ENCODE measurements at regions not wholly inside any gene's neighbourhood (a gene's known extent, or its start where the extent isn't known, plus 50 kb on each side); places are given as distances from the start of the nearest gene placed in this dataset.

DNA sequence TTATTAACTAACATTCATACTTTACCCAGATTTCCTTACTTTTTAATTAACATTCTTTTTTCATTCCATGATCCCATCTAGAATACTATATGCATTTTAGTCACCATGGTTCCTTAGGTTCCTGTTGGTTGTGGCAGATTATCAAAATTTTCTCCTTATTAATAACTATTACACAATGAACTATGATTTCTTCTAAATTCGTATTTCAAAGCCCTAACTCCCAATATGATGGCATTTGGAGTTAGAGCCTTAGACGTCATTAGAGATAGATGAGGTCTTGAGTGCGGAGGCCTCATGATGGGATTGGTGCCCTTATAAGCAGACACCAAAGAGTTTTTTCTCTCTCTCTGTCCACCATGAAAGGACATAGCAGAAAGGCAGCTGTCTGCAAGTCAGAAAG, 485.4 kb downstream of the TLR4 start:
- DNase-seq (ENCODE audit: low read depth): no peak

DNA sequence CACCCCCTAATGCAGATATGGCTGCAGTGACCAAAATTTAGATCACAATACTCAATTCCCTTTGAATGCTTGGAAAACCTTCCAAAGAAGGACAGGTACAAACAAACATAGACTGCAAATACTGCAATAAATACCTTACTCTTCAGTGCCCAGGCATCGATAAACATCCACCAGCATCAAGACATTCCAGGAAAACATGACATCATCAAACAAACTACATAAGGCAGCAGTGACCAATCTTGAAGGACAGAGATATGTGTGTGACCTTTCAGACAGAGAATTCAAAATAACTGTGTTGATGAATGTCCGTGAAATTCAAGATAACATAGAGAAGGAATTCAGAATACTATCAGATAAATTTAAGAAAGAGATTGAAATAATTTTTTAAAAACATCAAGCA, 488.6 kb downstream of the TLR4 start:
- no peak for DNase-seq (ENCODE audit: low read depth)

DNA sequence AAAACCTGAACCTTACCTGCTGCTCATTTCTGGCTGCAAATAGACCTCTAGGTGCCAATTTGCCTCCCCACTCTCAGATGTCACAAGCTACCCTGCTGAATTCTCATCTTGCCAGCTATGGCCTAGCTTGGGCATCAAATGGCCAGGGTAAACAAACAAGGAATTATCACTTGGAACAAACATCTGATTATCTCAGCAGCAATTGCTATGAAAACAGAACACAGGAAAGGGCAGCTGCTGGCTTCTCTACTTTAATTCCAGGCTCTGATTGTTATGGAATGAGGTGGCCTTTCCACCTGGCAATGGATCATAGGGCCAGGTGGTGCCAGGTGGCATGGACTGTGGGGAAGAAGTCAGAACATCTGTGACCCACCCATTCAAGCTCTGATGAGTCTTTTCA, 505.1 kb downstream of the TLR4 start:
- no peak for DNase-seq (ENCODE audit: low read depth)

- no peak for DNase-seq (ENCODE audit: low read depth)
Measured at GRCh38 chr9:118215549-118215948, 511.3 kb downstream of the TLR4 start.

DNA sequence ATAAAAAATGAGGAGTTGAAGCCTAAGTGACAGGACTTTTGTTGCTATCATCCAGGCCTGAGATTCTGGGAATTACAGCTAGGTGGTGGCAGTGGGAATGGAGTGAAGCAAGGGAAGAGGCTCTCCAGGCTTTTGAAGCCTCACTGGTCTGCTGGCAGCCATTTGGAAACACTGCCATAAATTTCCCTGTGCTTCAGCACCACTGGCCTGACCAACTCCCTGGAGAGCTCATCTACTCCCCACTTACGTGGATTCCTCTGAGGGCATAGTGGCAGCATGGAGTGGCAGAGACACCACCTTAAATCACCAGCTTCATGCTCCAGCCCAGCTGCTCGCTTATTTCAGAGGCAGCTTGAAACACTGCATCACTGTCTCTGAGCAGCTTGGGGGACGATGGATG, 518.2 kb downstream of the TLR4 start:
- no peak for DNase-seq (ENCODE audit: low read depth)

GRCh38 chr9:118223111-118223510, 518.9 kb downstream of the TLR4 start:
- DNase-seq (ENCODE audit: low read depth): no peak

DNA sequence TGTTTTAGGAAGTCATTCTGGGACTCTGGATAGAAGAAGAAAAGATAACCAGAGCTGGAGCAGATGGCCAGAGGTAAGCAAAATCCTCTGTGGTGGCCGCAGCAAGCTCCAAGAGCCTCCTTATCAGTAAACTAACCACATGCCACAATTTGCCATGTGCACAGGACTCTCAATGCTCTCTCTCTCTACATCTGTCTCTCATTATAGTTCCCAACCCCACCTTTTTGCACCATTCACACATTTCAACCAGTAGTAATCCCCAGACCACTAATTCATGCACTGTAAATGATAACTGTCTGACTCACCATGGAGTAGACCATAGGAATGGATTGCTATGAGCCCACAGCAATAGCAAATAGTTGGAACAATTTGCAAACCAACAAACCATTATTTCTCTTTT, 526.1 kb downstream of the TLR4 start:
- DNase-seq (ENCODE audit: low read depth): no peak

- no peak for DNase-seq (ENCODE audit: low read depth)
Measured at GRCh38 chr9:118236625-118237024, 532.4 kb downstream of the TLR4 start.

DNA sequence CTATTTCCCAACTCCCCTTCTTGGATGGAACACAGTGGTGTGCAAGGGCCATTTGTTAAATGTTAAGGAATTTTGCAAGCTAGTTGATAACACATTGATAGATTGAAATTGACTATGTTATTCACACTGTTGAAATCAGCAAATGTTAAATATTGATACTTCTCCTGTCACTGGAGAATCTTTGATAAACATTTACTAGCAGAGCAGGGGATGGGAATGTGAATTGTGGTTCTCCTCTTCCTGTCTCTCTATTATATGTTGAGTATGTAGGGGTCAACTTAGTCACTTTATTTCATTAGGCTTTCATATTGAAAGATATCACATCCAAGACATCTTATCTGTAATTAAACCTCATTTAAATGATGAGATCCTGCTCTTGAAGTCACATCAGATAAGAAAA, 533.9 kb downstream of the TLR4 start:
- DNase-seq (ENCODE audit: low read depth): no peak

- no peak for DNase-seq (ENCODE audit: low read depth)
Measured at GRCh38 chr9:118252027-118252426, 547.8 kb downstream of the TLR4 start.

GRCh38 chr9:118262191-118262590, 558.0 kb downstream of the TLR4 start:
- DNase-seq (ENCODE audit: low read depth): no peak

DNA sequence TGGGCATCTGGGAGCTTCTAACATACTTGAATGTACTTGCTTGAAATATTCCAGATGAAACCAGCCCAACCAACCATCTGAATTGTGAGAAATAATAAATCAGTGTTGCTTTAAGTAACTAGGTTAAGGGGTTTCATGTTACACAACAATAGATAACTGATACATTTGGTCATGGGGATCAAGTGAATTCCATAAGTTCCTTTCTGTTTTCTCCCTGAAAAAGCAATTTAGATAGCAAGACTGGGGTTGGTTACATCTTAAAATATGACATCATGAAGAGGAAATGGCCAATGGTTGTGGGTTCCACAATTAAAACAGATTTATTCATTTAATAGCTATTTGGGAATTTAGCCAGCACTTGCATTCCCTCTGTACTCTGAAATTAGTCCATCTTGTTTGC, 559.7 kb downstream of the TLR4 start:
- no peak for DNase-seq (ENCODE audit: low read depth)

GRCh38 chr9:118268046-118268445, 563.8 kb downstream of the TLR4 start:
- no peak for DNase-seq (ENCODE audit: low read depth)

DNA sequence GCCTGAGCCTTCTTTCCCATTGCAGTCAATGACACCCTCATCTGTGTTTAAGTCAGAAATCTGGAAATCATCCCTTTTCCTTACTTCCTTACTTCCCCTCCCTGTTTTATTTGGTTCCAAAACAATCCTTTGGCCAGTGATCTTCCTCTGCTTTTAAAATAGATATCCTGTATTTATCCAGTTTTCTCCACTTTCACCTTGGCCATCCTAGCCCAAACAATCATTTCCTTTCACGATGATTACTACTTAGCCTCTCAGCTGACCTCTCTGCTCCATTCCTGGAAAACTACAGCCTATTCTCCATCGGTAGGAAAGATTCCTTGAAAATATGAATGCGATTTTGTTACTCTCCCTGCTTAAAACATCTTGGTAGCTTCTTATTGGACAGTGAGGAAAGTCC, 565.4 kb downstream of the TLR4 start:
- no peak for DNase-seq (ENCODE audit: low read depth)

- no peak for DNase-seq (ENCODE audit: low read depth)
Measured at GRCh38 chr9:118271331-118271730, 567.1 kb downstream of the TLR4 start.

DNA sequence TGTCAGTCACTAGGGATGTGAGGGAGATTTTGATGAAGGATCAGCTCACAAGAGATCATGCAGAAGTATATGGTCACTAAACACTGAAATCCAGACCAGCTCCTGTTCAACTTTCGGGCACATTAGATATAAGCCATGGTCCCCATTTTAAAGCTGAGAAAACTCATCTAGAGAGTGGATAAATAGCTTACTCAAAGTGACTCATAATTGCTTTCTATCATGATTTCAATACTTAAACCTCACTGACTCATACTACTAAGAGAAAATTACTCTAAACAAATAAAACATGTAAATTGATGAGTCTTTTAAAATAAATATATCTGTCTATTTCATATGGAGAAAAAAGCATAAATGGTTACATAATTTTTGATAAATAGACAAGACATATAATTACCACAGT, 567.7 kb downstream of the TLR4 start:
- DNase-seq (ENCODE audit: low read depth): no peak

DNA sequence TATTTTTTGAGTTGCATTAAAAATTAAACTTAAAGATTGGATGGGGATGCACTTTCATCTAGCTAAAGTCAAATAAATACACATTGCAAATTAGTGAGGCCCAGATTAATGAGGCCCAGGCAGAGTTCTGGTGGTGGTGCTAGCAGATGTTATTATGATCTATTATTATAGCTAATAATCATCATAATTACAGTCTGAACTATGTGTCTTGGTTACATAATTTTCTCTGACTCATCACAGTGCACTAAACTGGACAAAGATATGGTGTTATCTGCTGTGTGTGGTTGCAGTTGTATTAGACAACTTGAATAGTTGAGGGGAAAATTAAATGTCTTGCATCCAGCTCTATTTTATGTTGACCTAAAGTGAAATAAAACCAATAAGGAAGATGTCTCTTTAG, 568.8 kb downstream of the TLR4 start:
- no peak for DNase-seq (ENCODE audit: low read depth)

GRCh38 chr9:118276784-118277183, 572.6 kb downstream of the TLR4 start:
- no peak for DNase-seq (ENCODE audit: low read depth)

- DNase-seq (ENCODE audit: low read depth): no peak
Measured at GRCh38 chr9:118281772-118282171, 577.6 kb downstream of the TLR4 start.

DNA sequence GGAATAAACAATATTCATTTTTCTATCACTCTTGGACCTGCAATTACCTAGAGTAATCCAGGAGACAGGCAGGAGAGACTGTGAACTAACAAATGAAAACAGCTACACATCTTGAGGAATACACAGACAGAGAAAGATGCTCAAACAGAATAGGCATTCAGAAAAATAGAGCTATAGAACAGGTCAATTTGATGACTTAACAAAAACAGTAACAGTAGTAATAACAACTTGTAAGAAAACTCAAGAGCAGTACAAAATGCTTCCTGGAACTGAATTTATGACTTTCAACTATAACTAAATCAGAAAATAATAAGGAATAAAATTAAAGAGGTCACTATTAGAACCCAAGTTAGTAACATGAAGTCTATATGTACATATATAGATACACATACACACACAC, 579.3 kb downstream of the TLR4 start:
- no peak for DNase-seq (ENCODE audit: low read depth)

DNA sequence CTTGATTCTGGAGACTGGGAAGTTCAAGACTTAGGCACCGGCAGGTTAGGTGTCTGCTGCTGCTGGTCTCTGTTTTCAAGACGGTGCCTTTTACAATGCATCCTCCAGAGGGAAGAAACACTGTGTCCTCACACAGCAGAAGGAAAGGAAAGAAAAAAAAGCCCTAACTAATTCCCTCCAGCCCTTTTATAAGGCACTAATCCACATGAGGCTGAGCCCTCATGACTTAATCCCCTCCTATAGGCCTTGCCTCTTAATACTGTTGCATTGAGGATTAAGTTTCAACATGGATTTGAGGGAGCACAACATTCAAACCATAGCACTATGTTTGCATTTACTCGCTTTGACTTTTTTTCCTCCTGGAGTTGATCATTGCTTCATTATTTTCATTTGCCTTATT, 585.9 kb downstream of the TLR4 start:
- no peak for DNase-seq (ENCODE audit: low read depth)

GRCh38 chr9:118295413-118295812, 591.2 kb downstream of the TLR4 start:
- DNase-seq (ENCODE audit: low read depth): no peak

GRCh38 chr9:118302721-118303120, 598.5 kb downstream of the TLR4 start:
- DNase-seq (ENCODE audit: low read depth): no peak

GRCh38 chr9:118303216-118303615, 599.0 kb downstream of the TLR4 start:
- no peak for DNase-seq (ENCODE audit: low read depth)

DNA sequence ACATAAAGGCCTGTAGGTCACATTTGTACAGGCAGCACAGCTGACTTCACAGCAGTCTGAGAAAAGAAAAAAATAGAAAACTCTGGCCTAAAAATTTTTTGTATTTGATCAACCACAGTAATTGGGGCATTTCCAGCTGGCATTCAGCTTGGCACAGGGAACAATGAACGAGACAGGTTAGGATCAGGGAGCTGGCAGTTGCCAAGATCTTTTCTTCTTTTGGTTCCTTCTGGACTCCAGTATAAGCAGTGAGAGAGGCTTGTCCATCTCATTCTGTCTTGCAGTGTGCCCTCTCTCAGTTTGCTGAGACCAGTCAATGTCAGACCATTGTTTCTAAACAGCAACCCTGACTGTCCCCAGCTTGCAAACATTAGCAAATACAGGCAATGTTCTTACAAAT, 601.1 kb downstream of the TLR4 start:
- DNase-seq (ENCODE audit: low read depth): no peak

Data from stimulated activated CD8-positive, alpha-beta memory T cell treated with anti-CD3 and anti-CD28 coated beads, Interleukin-4, amount 100 ng/mL, for 24 hours (primary cell).